Mammary epithelial cell (primary cell): ENCODE measurements at regions not wholly inside any gene's neighbourhood (a gene's known extent, or its start where the extent isn't known, plus 50 kb on each side); places are given as distances from the start of the nearest gene placed in this dataset.

ENCODE experiments used
- CTCF ChIP-seq, 2 donors: IDR thresholded peaks in 1 of 2; conservative IDR thresholded peaks in 1 of 2; 2 replicates each; pipeline ENCODE4 v1.5.1; 2011 to 2012; ENCODE audit warnings: inconsistent platforms in 2 of 2, low read length in 2 of 2, mild to moderate bottlenecking in 2 of 2, control low read depth in 1 of 2, low read depth in 1 of 2; ENCODE audit not compliant: insufficient read depth in 1 of 2; ENCODE audit errors: extremely low read depth in 1 of 2
- EZH2 ChIP-seq: IDR thresholded peaks from 2 replicates; pipeline ENCODE4 v1.6.1; 2012; ENCODE audit warnings: low read length, inconsistent platforms, borderline replicate concordance

GRCh38 chr21:16594191-16594590 lies 864.4 kb downstream of the USP25 start:
- no peak for TF ChIP-seq EZH2
- no peak for TF ChIP-seq CTCF (conservative IDR thresholded peaks at IDR 0.05 in 1 of 2, IDR thresholded peaks at IDR 0.05 in 1 of 2; ENCODE audit: extremely low read depth in 1 of 2, insufficient read depth in 1 of 2, low read depth in 1 of 2, low read length in 2 of 2)
